Stomach (tissue), 4 donors: ENCODE measurements at regions not wholly inside any gene's neighbourhood (a gene's known extent, or its start where the extent isn't known, plus 50 kb on each side); places are given as distances from the start of the nearest gene placed in this dataset.

ENCODE experiments used
- CTCF ChIP-seq, 7 experiments: fragments of 450-650 bp in 4 of 7; fragments of 200-600 bp in 3 of 7; sonication (generic) in 3 of 7; IDR thresholded peaks; one replicate each; pipeline ENCODE4 v1.5.1; 2016 to 2019; ENCODE audit warnings: antibody characterized with exemption in 7 of 7, control low read depth in 2 of 7, mild to moderate bottlenecking in 1 of 7
- POLR2A ChIP-seq, 4 donors: fragments of 450-650 bp; IDR thresholded peaks; one replicate each; pipeline ENCODE4 v1.6.1; 2016; ENCODE audit warnings: antibody characterized with exemption in 4 of 4, control low read depth in 2 of 4, mild to moderate bottlenecking in 1 of 4, moderate library complexity in 1 of 4
- POLR2AphosphoS5 ChIP-seq, 3 donors: sonication (generic); formaldehyde crosslinking; IDR thresholded peaks; one replicate each; pipeline ENCODE4 v1.6.1; 2016; ENCODE audit warnings: antibody characterized with exemption in 3 of 3

GRCh38 chr3:180383332-180384020 lies 218.5 kb upstream of the TTC14 start:
- no peak for TF ChIP-seq CTCF (IDR thresholded peaks at IDR 0.05)
- TF ChIP-seq POLR2A (IDR thresholded peaks at IDR 0.05) = no peak
- no peak for TF ChIP-seq POLR2AphosphoS5 (IDR thresholded peaks at IDR 0.05)
